HepG2 (cell line): ENCODE measurements at regions not wholly inside any gene's neighbourhood (a gene's known extent, or its start where the extent isn't known, plus 50 kb on each side); places are given as distances from the start of the nearest gene placed in this dataset.

Experiments used
- ARNT ChIP-seq: fragments of 450-650 bp; IDR thresholded peaks from 2 replicates; pipeline ENCODE4 v1.6.1; 2017
- ATF7 ChIP-seq, 2 experiments: fragments of 450-650 bp in 1 of 2; sonication (generic) in 1 of 2; formaldehyde crosslinking in 1 of 2; IDR thresholded peaks; 2 replicates each; pipeline versions ENCODE4 v1.4.0 to v1.6.1; 2016 to 2020; ENCODE audit warnings: antibody characterized with exemption in 1 of 2, mild to moderate bottlenecking in 1 of 2, missing genetic modification reagents in 1 of 2
- JUN ChIP-seq: sonication (generic); formaldehyde crosslinking; IDR thresholded peaks from 2 replicates; pipeline ENCODE4 v1.4.0; 2020; ENCODE audit warnings: mild to moderate bottlenecking, missing genetic modification reagents
- KLF13 ChIP-seq: sonication (generic); formaldehyde crosslinking; IDR thresholded peaks from 2 replicates; pipeline ENCODE4 v1.4.0; 2020; ENCODE audit warnings: mild to moderate bottlenecking, missing genetic modification reagents
- MED8 ChIP-seq: sonication (generic); formaldehyde crosslinking; IDR thresholded peaks from 2 replicates; pipeline ENCODE4 v1.8.1; 2023; ENCODE audit warnings: mild to moderate bottlenecking, missing genetic modification reagents; ENCODE audit not compliant: insufficient replicate concordance
- POLR2AphosphoS5 ChIP-seq: IDR thresholded peaks from 2 replicates; pipeline ENCODE4 v1.6.1; 2012; ENCODE audit warnings: low read depth, low read length
- SCMH1 ChIP-seq: sonication (generic); formaldehyde crosslinking; IDR thresholded peaks from 2 replicates; pipeline ENCODE4 v1.9.0; 2021; ENCODE audit warnings: missing genetic modification reagents, mild to moderate bottlenecking, borderline replicate concordance
- SP4 ChIP-seq: sonication (generic); formaldehyde crosslinking; IDR thresholded peaks from 2 replicates; pipeline ENCODE4 v1.8.1; 2023; ENCODE audit warnings: mild to moderate bottlenecking, missing genetic modification reagents
- ZEB1 ChIP-seq: IDR thresholded peaks from 2 replicates; pipeline ENCODE4 v1.6.1; 2012; ENCODE audit warnings: mild to moderate bottlenecking, low read depth, inconsistent platforms; ENCODE audit not compliant: insufficient replicate concordance
- ZNF839 ChIP-seq: sonication (generic); formaldehyde crosslinking; IDR thresholded peaks from 2 replicates; pipeline ENCODE4 v1.4.0; 2020; ENCODE audit warnings: missing genetic modification reagents, mild to moderate bottlenecking, borderline replicate concordance
- TF ChIP-seq, protein P1 (sequence below): sonication (generic); formaldehyde crosslinking; IDR thresholded peaks from 2 replicates; pipeline ENCODE4 v1.5.1; 2020; ENCODE audit warnings: missing genetic modification reagents, mild to moderate bottlenecking, borderline replicate concordance
- TF ChIP-seq, protein P2 (sequence below): sonication (generic); formaldehyde crosslinking; IDR thresholded peaks from 2 replicates; pipeline ENCODE4 v1.4.0; 2020; ENCODE audit warnings: mild to moderate bottlenecking, missing genetic modification reagents
- TF ChIP-seq, protein P3 (sequence below): IDR thresholded peaks from 2 replicates; pipeline ENCODE4 v1.6.1; 2016; ENCODE audit warnings: mild to moderate bottlenecking, missing biosample characterization, missing genetic modification reagents

DNA sequence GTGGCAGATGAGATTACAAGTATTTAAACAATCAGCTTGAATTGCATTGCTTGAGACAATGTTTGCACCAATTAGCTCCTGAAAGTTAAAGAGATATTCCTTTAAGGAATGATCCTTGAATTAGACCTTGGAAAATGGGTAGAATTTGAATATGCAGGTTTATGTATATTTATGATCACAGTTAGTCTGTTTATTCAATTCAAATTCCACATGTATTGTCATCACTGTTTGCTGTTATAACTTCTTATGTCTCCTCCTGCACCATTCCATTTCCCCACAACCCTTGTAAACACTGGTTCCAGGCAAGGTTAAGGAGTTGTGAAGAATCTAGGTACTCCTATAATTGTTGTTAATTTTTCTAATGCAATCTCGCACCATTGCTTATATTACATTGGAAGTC, 518.2 kb upstream of the PBX1 start:
- no peak for TF ChIP-seq KLF13 (CRISPR knock-in tag)
- TF ChIP-seq MED8, result no peak
- no peak for TF ChIP-seq JUN (CRISPR knock-in tag)
- no peak for TF ChIP-seq ZEB1
- no peak for TF ChIP-seq ZNF839
- TF ChIP-seq, protein P1, sequence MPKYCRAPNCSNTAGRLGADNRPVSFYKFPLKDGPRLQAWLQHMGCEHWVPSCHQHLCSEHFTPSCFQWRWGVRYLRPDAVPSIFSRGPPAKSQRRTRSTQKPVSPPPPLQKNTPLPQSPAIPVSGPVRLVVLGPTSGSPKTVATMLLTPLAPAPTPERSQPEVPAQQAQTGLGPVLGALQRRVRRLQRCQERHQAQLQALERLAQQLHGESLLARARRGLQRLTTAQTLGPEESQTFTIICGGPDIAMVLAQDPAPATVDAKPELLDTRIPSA (CRISPR knock-in tag), result no peak
- no peak for TF ChIP-seq SCMH1
- TF ChIP-seq, protein P2, sequence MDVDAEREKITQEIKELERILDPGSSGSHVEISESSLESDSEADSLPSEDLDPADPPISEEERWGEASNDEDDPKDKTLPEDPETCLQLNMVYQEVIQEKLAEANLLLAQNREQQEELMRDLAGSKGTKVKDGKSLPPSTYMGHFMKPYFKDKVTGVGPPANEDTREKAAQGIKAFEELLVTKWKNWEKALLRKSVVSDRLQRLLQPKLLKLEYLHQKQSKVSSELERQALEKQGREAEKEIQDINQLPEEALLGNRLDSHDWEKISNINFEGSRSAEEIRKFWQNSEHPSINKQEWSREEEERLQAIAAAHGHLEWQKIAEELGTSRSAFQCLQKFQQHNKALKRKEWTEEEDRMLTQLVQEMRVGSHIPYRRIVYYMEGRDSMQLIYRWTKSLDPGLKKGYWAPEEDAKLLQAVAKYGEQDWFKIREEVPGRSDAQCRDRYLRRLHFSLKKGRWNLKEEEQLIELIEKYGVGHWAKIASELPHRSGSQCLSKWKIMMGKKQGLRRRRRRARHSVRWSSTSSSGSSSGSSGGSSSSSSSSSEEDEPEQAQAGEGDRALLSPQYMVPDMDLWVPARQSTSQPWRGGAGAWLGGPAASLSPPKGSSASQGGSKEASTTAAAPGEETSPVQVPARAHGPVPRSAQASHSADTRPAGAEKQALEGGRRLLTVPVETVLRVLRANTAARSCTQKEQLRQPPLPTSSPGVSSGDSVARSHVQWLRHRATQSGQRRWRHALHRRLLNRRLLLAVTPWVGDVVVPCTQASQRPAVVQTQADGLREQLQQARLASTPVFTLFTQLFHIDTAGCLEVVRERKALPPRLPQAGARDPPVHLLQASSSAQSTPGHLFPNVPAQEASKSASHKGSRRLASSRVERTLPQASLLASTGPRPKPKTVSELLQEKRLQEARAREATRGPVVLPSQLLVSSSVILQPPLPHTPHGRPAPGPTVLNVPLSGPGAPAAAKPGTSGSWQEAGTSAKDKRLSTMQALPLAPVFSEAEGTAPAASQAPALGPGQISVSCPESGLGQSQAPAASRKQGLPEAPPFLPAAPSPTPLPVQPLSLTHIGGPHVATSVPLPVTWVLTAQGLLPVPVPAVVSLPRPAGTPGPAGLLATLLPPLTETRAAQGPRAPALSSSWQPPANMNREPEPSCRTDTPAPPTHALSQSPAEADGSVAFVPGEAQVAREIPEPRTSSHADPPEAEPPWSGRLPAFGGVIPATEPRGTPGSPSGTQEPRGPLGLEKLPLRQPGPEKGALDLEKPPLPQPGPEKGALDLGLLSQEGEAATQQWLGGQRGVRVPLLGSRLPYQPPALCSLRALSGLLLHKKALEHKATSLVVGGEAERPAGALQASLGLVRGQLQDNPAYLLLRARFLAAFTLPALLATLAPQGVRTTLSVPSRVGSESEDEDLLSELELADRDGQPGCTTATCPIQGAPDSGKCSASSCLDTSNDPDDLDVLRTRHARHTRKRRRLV (CRISPR knock-in tag), result no peak
- TF ChIP-seq ATF7 (IDR thresholded peaks at IDR 0.05), result no peak
- no peak for TF ChIP-seq ATF7 (CRISPR knock-in tag; IDR thresholded peaks at IDR 0.05)
- no peak for TF ChIP-seq SP4
- TF ChIP-seq POLR2AphosphoS5, result no peak
- no peak for TF ChIP-seq ARNT
- TF ChIP-seq, protein P3, sequence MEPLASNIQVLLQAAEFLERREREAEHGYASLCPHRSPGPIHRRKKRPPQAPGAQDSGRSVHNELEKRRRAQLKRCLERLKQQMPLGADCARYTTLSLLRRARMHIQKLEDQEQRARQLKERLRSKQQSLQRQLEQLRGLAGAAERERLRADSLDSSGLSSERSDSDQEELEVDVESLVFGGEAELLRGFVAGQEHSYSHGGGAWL (CRISPR knock-in tag), result no peak
